SK-N-SH (cell line): ENCODE measurements at regions not wholly inside any gene's neighbourhood (a gene's known extent, or its start where the extent isn't known, plus 50 kb on each side); places are given as distances from the start of the nearest gene placed in this dataset.

Source experiments
- CTCF ChIA-PET: fragments of 300-600, 350-600 bp; formaldehyde crosslinking; extraction: SDS; loops from one replicate; lab custom pipeline; 2021; lab: Yijun Ruan, JAX
- POLR2A ChIA-PET: fragments of 350-600 bp; sonication (Branson Sonifier 250); formaldehyde crosslinking; extraction: SDS; loops from one replicate; lab custom pipeline; 2020; ENCODE audit warnings: antibody characterized with exemption, inconsistent platforms; lab: Yijun Ruan, JAX
- DNase-seq: peaks from one replicate; pipeline ENCODE4 v3.0.0; 2012
- H2AFZ ChIP-seq: fragments of 200-600 bp; sonication (generic); 2 replicates; pipeline ENCODE4 v1.8.1; 2016; ENCODE audit warnings: antibody characterized with exemption, mild to moderate bottlenecking, low read depth
- H3F3A ChIP-seq: fragments of 200-600 bp; sonication (generic); replicated peaks from 2 replicates; pipeline ENCODE3; 2016; ENCODE audit warnings: antibody characterized with exemption, mild to moderate bottlenecking; ENCODE audit not compliant: insufficient read depth
- H3K27ac ChIP-seq, 2 experiments: fragments of 200-500 bp in 1 of 2; fragments of 200-600 bp in 1 of 2; sonication (Bioruptor generic) in 1 of 2; sonication (generic), shearing (Covaris generic) in 1 of 2; 2 replicates each; pipeline versions ENCODE4 v1.5.1 to v1.6.1; 2014 to 2016; ENCODE audit warnings: low read depth in 2 of 2, inconsistent platforms in 1 of 2, low read length in 1 of 2, mild to moderate bottlenecking in 1 of 2, mixed read lengths in 1 of 2
- H3K27me3 ChIP-seq: fragments of 200-600 bp; sonication (generic), shearing (Covaris generic); 2 replicates; pipeline ENCODE4 v1.6.1; 2016; ENCODE audit warnings: mixed run types; ENCODE audit not compliant: insufficient read depth
- H3K36me3 ChIP-seq, 2 experiments: fragments of 200-500 bp in 1 of 2; fragments of 200-600 bp in 1 of 2; sonication (Bioruptor generic) in 1 of 2; sonication (generic) in 1 of 2; replicated peaks in 1 of 2; 2 replicates each; pipeline versions ENCODE3 to v1.5.1; 2014 to 2016; ENCODE audit warnings: low read length in 1 of 2, mild to moderate bottlenecking in 1 of 2; ENCODE audit not compliant: insufficient read depth in 2 of 2, control insufficient read depth in 1 of 2
- H3K4me1 ChIP-seq, 2 experiments: fragments of 200-500 bp in 1 of 2; fragments of 200-600 bp in 1 of 2; sonication (Bioruptor generic) in 1 of 2; sonication (generic), shearing (Covaris generic) in 1 of 2; 2 replicates each; pipeline versions ENCODE4 v1.5.1 to v1.6.1; 2014 to 2016; ENCODE audit warnings: low read depth in 1 of 2, low read length in 1 of 2, mixed run types in 1 of 2; ENCODE audit not compliant: insufficient read depth in 2 of 2, control insufficient read depth in 1 of 2
- H3K4me2 ChIP-seq: fragments of 200-600 bp; sonication (generic), shearing (Covaris generic); 2 replicates; pipeline ENCODE4 v1.6.1; 2017; ENCODE audit warnings: mixed run types
- H3K4me3 ChIP-seq, 2 experiments: fragments of 200-500 bp in 1 of 2; fragments of 200-600 bp in 1 of 2; sonication (Bioruptor generic) in 1 of 2; sonication (generic), shearing (Covaris generic) in 1 of 2; 2 replicates each; pipeline versions ENCODE4 v1.5.1 to v1.8.1; 2014 to 2016; ENCODE audit warnings: low read depth in 2 of 2, inconsistent platforms in 1 of 2, low read length in 1 of 2, mild to moderate bottlenecking in 1 of 2, mixed read lengths in 1 of 2, moderate library complexity in 1 of 2
- H3K79me2 ChIP-seq: fragments of 200-600 bp; sonication (generic); 2 replicates; pipeline ENCODE4 v1.8.1; 2017; ENCODE audit warnings: mild to moderate bottlenecking; ENCODE audit not compliant: insufficient read depth
- H3K9ac ChIP-seq: fragments of 200-600 bp; sonication (generic); 2 replicates; pipeline ENCODE4 v1.6.1; 2017; ENCODE audit warnings: mixed run types
- H3K9me2 ChIP-seq: fragments of 200-600 bp; sonication (generic); 2 replicates; pipeline ENCODE4 v1.6.1; 2017; ENCODE audit warnings: mixed run types
- H3K9me3 ChIP-seq: fragments of 200-600 bp; sonication (generic); 2 replicates; pipeline ENCODE4 v1.6.1; 2017; ENCODE audit warnings: mixed run types, mild to moderate bottlenecking, moderate library complexity
- H4K20me1 ChIP-seq: fragments of 200-600 bp; sonication (generic); 2 replicates; pipeline ENCODE4 v1.6.1; 2017; ENCODE audit warnings: mild to moderate bottlenecking, mixed run types; ENCODE audit not compliant: insufficient read depth
- CHD2 ChIP-seq: fragments of 150-350 bp; IDR thresholded peaks from 2 replicates; pipeline ENCODE4 v1.6.1; 2018; ENCODE audit warnings: low read length; ENCODE audit not compliant: partially characterized antibody
- GABPA ChIP-seq: IDR thresholded peaks from 2 replicates; pipeline ENCODE4 v1.4.0; 2012; ENCODE audit warnings: low read depth, mild to moderate bottlenecking
- GATA2 ChIP-seq: sonication (generic); formaldehyde crosslinking; IDR thresholded peaks from 2 replicates; pipeline ENCODE4 v1.5.0; 2020; ENCODE audit warnings: mild to moderate bottlenecking, missing genetic modification reagents
- IRF3 ChIP-seq: fragments of 150-350 bp; IDR thresholded peaks from 2 replicates; pipeline ENCODE4 v1.6.1; 2016; ENCODE audit warnings: mild to moderate bottlenecking, low read depth, low read length
- JUND ChIP-seq: IDR thresholded peaks from 2 replicates; pipeline ENCODE4 v1.4.0; 2012
- MAX ChIP-seq: IDR thresholded peaks from 2 replicates; pipeline ENCODE4 v1.4.0; 2012; ENCODE audit warnings: low read depth
- MEF2A ChIP-seq: IDR thresholded peaks from 2 replicates; pipeline ENCODE4 v1.4.0; 2012; ENCODE audit warnings: low read depth, borderline replicate concordance
- NRF1 ChIP-seq: IDR thresholded peaks from 2 replicates; pipeline ENCODE4 v1.6.1; 2012; ENCODE audit warnings: low read depth, mild to moderate bottlenecking, low read length
- POLR2AphosphoS5 ChIP-seq: IDR thresholded peaks from 2 replicates; pipeline ENCODE4 v1.6.1; 2012; ENCODE audit warnings: low read depth, low read length
- RFX5 ChIP-seq: IDR thresholded peaks from 2 replicates; pipeline ENCODE4 v1.6.1; 2012; ENCODE audit warnings: mild to moderate bottlenecking, improper control_type of control experiment, low read length
- SIN3A ChIP-seq: IDR thresholded peaks from 2 replicates; pipeline ENCODE4 v1.6.1; 2012; ENCODE audit warnings: low read depth, mild to moderate bottlenecking, low read length, moderate library complexity, borderline replicate concordance
- SMC3 ChIP-seq: IDR thresholded peaks from 2 replicates; pipeline ENCODE4 v1.6.1; 2012; ENCODE audit warnings: low read depth, low read length, improper control_type of control experiment
- TEAD4 ChIP-seq: IDR thresholded peaks from 2 replicates; pipeline ENCODE4 v1.4.0; 2012; ENCODE audit warnings: mild to moderate bottlenecking, borderline replicate concordance; ENCODE audit not compliant: insufficient read depth
- USF1 ChIP-seq: IDR thresholded peaks from 2 replicates; pipeline ENCODE4 v1.4.0; 2012; ENCODE audit warnings: low read depth, borderline replicate concordance
- USF2 ChIP-seq: fragments of 150-350 bp; IDR thresholded peaks from 2 replicates; pipeline ENCODE4 v1.6.1; 2017; ENCODE audit warnings: antibody characterized with exemption, low read length, low read depth, borderline replicate concordance
- WGBS: methylation state at CpG from one replicate; pipeline ENCODE4 v1.1.6; 2017; ENCODE audit warnings: low lambda C conversion rate; 5-methylcytosine and 5-hydroxymethylcytosine counted together

GRCh38 chr5:133898440-133898839 lies 70.0 kb downstream of the C5orf15 start:
- no peak overlapping the region for H3K27ac ChIP-seq
- no peak for TF ChIP-seq MEF2A
- no peak for TF ChIP-seq IRF3
- TF ChIP-seq MAX = no peak
- TF ChIP-seq USF2 = no peak
- TF ChIP-seq USF1 = no peak
- no peak for TF ChIP-seq GATA2 (CRISPR knock-in tag)
- no peak for TF ChIP-seq NRF1
- TF ChIP-seq CHD2 = no peak
- no peak for TF ChIP-seq TEAD4
- no peak for TF ChIP-seq GABPA
- TF ChIP-seq RFX5 = no peak
- TF ChIP-seq SMC3 = no peak
- no peak for TF ChIP-seq SIN3A
- ChIA-PET CTCF (interaction anchor here (1.6 kb wide), 2 partner anchors 10 to 475 kb away, joined by 3 to 5 read pairs; no protein-coding TSS in a partner anchor), POLR2A (no interaction called here)
- no peak overlapping the region for H3K4me2 ChIP-seq
- DNase-seq = no peak
- no peaks in the 10 kb centered on the region for H3K36me3 ChIP-seq
- no peak overlapping the region for H3K9ac ChIP-seq
- H2AFZ ChIP-seq = no peak overlapping the region
- no peaks in the 10 kb centered on the region for H3K9me3 ChIP-seq
- no peaks in the 10 kb centered on the region for H4K20me1 ChIP-seq
- peaks cover 0 to 22% of the 10 kb centered on the region in 2 experiments; a peak in 2 of 4 replicates for H3K4me1 ChIP-seq
- H3K9me2 ChIP-seq = no peaks in the 10 kb centered on the region
- H3K4me3 ChIP-seq = no peak overlapping the region
- no peaks in the 10 kb centered on the region for H3K79me2 ChIP-seq
- H3K27me3 ChIP-seq = no peaks in the 10 kb centered on the region; the same call in 1 of the 2 replicates
- WGBS = 69% methylated on average over 3 of the region's 3 CpGs
- no peaks in the 10 kb centered on the region for H3F3A ChIP-seq

- Histone ChIP-seq H3K79me2 (no peaks in the 10 kb centered on the region), H4K20me1 (no peaks in the 10 kb centered on the region), H3K36me3 (no peaks in the 10 kb centered on the region), H3K9me3 (no peaks in the 10 kb centered on the region), H3K4me3 (no peak overlapping the region), H3K4me2 (no peak overlapping the region), H3F3A (no peaks in the 10 kb centered on the region), H3K27me3 (no peaks in the 10 kb centered on the region; the same call in 1 of the 2 replicates), H3K9ac (no peak overlapping the region), H3K27ac (no peak overlapping the region), H2AFZ (no peak overlapping the region), H3K4me1 (peaks cover 0 to 18% of the 10 kb centered on the region in 2 experiments; a peak in 2 of 4 replicates), H3K9me2 (no peaks in the 10 kb centered on the region)
- CTCF ChIA-PET = interaction anchor here (0.9 to 1.0 kb wide), 4 partner anchors 9 to 344 kb away, joined by 3 to 4 read pairs (median 3); no protein-coding TSS in a partner anchor
- DNase-seq = no peak
- 27% methylated on average over 4 of the region's 4 CpGs for WGBS
- POLR2A ChIA-PET = no interaction called here
- no peak for TF ChIP-seq MEF2A
- no peak for TF ChIP-seq POLR2AphosphoS5
- TF ChIP-seq JUND = no peak
Measured at GRCh38 chr5:133897431-133897830, 71.0 kb downstream of the C5orf15 start.
